Psoas muscle (tissue), 7 donors: ENCODE measurements at regions not wholly inside any gene's neighbourhood (a gene's known extent, or its start where the extent isn't known, plus 50 kb on each side); places are given as distances from the start of the nearest gene placed in this dataset.
"Not testable (repeated sequence)": the region's sequence is repeated elsewhere in the genome, so short reads cannot be mapped to it uniquely, and the experiment has no call there.

Experiments used
- ATAC-seq, 4 donors: fragments of 200-7000 bp; cut with Tn5 transposase; one replicate each; pipeline ENCODE4 v1.9.1; 2020; ENCODE audit warnings: moderate library complexity in 3 of 4, mild to moderate bottlenecking in 2 of 4
- DNase-seq, 2 donors: peaks; one replicate each; pipeline ENCODE4 v3.0.0-alpha.2; 2020
- H3K27ac ChIP-seq: fragments of 200-600 bp; one replicate; pipeline ENCODE4 v1.8.0; 2022
- H3K27me3 ChIP-seq, 3 donors: fragments of 200-600 bp in 1 of 3; one replicate each; pipeline versions ENCODE4 v1.6.1 to v1.8.0; 2013 to 2022; ENCODE audit warnings: low read length in 2 of 3, mild to moderate bottlenecking in 2 of 3, moderate library complexity in 1 of 3; ENCODE audit not compliant: insufficient read depth in 3 of 3
- H3K36me3 ChIP-seq, 2 donors: fragments of 200-600 bp in 1 of 2; one replicate each; pipeline versions ENCODE4 v1.6.1 to v1.8.0; 2013 to 2022; ENCODE audit warnings: low read depth in 1 of 2, mild to moderate bottlenecking in 1 of 2, moderate library complexity in 1 of 2; ENCODE audit not compliant: insufficient read depth in 1 of 2
- H3K4me1 ChIP-seq: fragments of 200-600 bp; one replicate; pipeline ENCODE4 v1.8.0; 2022
- H3K4me3 ChIP-seq: fragments of 200-600 bp; one replicate; pipeline ENCODE4 v1.8.0; 2022; ENCODE audit warnings: mild to moderate bottlenecking
- H3K9me3 ChIP-seq: fragments of 200-600 bp; one replicate; pipeline ENCODE4 v1.8.0; 2022
- WGBS, 3 donors: extraction: QIAGEN DNeasy Blood & Tissue Kit; methylation state at CpG; one replicate each; pipeline versions ENCODE4 v1.1.6 to v1.1.7; 2013; 5-methylcytosine and 5-hydroxymethylcytosine counted together
- intact Hi-C, 2 donors: fragments of 100-400 bp; cut with DNase I; formaldehyde crosslinking; loops; one replicate each; pipeline versions ENCODE4 v1.11.0 to v1.14.2; 2022
- TF ChIP-seq, protein P1 (sequence below): fragments of 200-600 bp; IDR thresholded peaks from one replicate; pipeline ENCODE4 v1.8.0; 2022; ENCODE audit warnings: antibody characterized with exemption
- donor health status: healthy with polysubstance abuse.
- donor health status: DM: no; HTN: no; CAD: no; lungs with moderate emphysema.
- donor health status: Bipolar disorder and iron deficiency.
- donor health status: healthy.
- donor health status: DM: yes; HTN: yes; CAD: no.
- donor health status: DM: no; HTN: no; CAD: no.
- donor health status: DM: yes; HTN: yes; CAD: no.

DNA sequence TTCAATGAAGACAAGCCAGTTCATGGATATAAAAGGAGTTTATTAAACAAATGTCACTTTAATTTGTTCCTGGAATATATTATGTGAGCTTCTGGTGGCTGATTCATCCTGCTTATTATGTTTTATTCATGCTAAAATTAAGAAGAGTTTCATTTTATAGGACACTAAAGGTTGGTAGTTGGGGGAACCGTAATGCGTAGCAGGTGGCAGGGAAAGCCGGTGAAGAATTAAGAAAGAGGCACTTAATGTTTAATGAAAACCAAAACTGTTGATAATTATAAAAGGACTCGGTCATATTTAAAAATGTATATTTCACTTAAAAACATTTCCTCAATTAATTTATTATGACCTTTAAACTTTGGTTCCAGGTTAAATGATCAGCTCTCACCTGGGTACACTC, 94.3 kb downstream of the XKR3 start:
- intact Hi-C loops, H3K9me3 ChIP-seq, H3K36me3 ChIP-seq, DNase-seq, H3K4me1 ChIP-seq, H3K27ac ChIP-seq, ATAC-seq, H3K27me3 ChIP-seq, H3K4me3 ChIP-seq: not testable (repeated sequence)
- 88 to 93% (median 88%) methylated on average over 4 of the region's 4 CpGs for WGBS, 3 donors

DNA sequence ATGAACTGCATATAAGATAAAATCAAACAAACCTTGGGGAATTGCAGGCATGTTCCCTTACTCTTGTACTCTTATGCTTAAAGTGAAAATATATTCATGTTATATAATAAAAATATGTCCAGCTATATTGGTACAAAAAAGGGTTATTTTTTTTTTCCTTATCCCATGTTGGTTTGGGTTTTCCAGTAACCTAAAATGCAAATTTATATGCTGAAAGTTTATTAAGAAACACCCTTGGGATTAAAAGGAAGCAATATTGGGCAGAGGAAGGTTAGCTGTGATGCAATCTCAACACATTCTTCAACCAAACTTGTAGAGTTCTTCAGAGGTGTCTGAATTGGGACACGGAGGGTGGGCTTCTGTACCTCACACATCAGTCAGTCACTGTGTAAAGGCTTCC, 97.7 kb downstream of the XKR3 start:
- H3K27ac ChIP-seq, ATAC-seq, H3K4me3 ChIP-seq, DNase-seq, H3K27me3 ChIP-seq, H3K4me1 ChIP-seq, H3K36me3 ChIP-seq, H3K9me3 ChIP-seq, intact Hi-C loops: not testable (repeated sequence)
- 0 to 36% (median 30%) methylated on average over 1 of the region's 1 CpG for WGBS, 3 donors

DNA sequence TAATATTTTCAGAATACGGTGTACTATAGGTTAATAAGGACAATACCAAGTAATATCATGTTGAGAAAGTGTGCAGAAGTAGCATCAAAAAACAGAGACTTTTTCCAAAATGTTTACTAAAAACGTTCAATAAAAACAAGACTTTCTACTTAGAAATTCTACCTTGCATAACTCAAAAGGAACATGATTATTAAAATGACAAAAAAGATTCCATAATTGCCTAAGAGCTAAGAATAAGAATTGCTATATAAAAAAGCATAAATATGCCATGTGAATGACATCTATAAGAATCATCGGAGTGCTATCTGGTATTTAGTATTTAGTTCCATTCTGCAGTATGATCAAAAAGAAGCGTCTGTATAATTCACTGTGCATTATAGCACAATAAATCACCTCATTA, 102.0 kb downstream of the XKR3 start:
- WGBS, 3 donors = 61 to 63% (median 61%) methylated on average over 4 of the region's 4 CpGs
- ATAC-seq, DNase-seq: not testable (repeated sequence)

DNA sequence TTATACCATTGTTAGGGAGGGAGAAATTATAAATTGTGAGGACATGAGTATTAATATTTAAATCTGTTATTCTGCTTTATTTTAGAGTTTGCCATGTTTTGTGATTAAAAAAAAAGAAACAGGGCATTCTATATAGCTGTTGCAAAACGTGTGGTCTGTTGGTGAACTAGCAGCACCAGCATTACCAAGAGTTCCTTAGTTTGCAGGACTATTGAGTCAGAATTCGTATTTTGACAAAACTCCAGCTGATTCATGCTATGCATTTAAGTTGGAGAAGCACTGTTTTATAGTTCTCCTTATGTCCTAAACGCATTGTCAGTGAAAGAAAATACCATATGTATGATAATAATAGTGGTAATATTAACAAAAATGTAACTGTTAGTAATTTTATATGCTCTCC, 102.6 kb downstream of the XKR3 start:
- ATAC-seq, H3K9me3 ChIP-seq, H3K27me3 ChIP-seq, H3K4me3 ChIP-seq, H3K36me3 ChIP-seq, intact Hi-C loops, H3K27ac ChIP-seq, DNase-seq, H3K4me1 ChIP-seq: not testable (repeated sequence)
- 27 to 37% (median 30%) methylated on average over 3 of the region's 3 CpGs for WGBS, 3 donors

More for the DNA sequence above, 102.0 kb downstream of the XKR3 start:
- H3K27me3 ChIP-seq, H3K36me3 ChIP-seq, H3K27ac ChIP-seq, H3K4me3 ChIP-seq, H3K9me3 ChIP-seq, H3K4me1 ChIP-seq, intact Hi-C loops: not testable (repeated sequence)

DNA sequence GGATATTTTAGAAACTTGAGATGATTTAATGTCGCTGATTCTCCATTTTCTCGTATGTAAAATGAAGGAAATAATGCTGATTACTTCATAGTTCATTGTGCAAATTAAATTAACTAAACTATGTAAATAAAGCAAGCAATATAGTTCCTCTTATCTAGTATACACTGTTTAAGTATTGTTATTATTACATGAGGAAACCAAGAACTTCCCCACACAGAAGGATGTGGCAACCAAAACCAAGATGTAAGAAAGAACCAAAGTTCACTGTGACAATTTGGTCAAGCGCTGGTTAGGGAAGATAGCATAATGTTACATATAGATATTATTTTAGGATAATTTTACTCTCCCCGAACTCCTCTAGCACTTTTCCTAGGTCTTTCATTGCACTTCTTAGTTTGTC, 103.2 kb downstream of the XKR3 start:
- Histone ChIP-seq H3K27me3 (peaks cover 0 to 5% (median 0%) of the 10 kb centered on the region in 3 donors), H3K27ac (no peak overlapping the region), H3K4me3 (no peak overlapping the region), H3K4me1 (no peaks in the 10 kb centered on the region), H3K36me3 (no peaks in the 10 kb centered on the region), H3K9me3 (no peaks in the 10 kb centered on the region)
- WGBS, 3 donors = 66 to 76% (median 71%) methylated on average over 4 of the region's 4 CpGs
- TF ChIP-seq, protein P1, sequence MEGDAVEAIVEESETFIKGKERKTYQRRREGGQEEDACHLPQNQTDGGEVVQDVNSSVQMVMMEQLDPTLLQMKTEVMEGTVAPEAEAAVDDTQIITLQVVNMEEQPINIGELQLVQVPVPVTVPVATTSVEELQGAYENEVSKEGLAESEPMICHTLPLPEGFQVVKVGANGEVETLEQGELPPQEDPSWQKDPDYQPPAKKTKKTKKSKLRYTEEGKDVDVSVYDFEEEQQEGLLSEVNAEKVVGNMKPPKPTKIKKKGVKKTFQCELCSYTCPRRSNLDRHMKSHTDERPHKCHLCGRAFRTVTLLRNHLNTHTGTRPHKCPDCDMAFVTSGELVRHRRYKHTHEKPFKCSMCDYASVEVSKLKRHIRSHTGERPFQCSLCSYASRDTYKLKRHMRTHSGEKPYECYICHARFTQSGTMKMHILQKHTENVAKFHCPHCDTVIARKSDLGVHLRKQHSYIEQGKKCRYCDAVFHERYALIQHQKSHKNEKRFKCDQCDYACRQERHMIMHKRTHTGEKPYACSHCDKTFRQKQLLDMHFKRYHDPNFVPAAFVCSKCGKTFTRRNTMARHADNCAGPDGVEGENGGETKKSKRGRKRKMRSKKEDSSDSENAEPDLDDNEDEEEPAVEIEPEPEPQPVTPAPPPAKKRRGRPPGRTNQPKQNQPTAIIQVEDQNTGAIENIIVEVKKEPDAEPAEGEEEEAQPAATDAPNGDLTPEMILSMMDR = no peak
- ATAC-seq (no peak), DNase-seq (no peak)
- intact Hi-C loops = no loop called here

DNA sequence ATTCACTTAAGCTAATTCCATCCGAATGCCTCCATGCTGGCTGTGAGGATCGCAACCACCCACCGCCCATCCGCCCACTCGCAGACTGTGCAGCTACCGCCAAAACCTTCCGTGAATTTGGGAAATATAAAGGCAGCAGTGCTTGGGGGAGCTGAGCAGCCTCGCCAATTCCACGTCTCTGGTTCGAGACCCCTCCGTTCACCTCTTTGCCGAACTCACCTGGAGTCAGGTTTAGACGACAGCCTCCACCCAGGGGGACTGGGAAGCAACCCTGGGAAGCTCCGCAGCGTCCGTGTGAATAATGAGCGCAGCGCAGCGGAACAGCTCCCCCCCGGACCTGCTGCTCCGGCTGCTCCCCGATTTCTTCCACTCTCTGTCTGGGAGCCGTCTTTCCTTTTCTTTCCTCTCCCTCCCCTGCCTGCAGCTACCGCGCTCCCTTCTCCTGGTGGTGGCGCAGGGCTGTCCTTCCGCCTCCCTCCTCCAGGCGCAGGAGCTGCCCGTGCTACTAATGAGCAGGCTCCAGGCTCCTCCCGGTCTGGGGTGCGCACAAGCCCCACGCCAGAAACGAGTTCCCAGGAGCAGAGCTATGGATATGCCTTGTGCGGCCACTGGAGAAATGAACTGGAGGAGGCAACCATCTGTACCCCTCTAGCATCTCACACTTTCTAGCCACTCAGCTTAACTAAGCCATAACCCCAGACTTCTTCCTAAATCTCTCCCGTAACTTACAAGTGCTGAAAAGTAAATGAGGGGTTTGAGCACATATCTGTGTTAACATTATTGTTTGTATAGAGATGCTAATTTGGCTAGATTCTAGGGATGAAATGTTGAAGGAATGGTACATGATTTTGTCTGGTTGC, 107.3 kb downstream of the XKR3 start:
- no peaks in the 10 kb centered on the region for H3K36me3 ChIP-seq
- TF ChIP-seq, protein P1 = no peak
- no peak for ATAC-seq
- no peaks in the 10 kb centered on the region for H3K4me1 ChIP-seq
- no peak for DNase-seq
- intact Hi-C loops = no loop called here
- no peak overlapping the region for H3K4me3 ChIP-seq
- 9 to 14% (median 13%) methylated on average over 32 to 35 of the region's 35 CpGs for WGBS, 3 donors
- no peak overlapping the region for H3K27ac ChIP-seq
- peaks cover 0 to 6% (median 5%) of the 10 kb centered on the region in 3 donors for H3K27me3 ChIP-seq
- H3K9me3 ChIP-seq = no peaks in the 10 kb centered on the region

DNA sequence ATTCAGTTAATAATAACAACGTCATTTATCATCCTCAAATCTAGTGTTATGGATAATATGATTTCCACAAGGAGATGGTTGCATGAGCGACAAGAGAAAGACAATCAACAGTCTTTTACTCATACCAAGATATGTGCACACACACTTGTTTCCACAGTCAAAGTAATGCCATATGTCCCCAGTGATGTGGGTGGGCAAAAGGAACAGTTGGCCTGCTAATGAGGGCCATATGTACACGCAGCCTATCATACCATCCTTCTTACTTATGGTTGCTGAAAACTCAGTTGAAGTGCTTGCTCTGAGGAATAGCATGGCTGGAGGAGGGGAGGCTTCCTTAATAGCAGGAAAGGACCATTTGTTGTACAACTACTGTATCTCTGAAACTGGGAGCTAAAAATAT, 110.6 kb downstream of the XKR3 start:
- ATAC-seq, H3K27me3 ChIP-seq, H3K4me1 ChIP-seq, H3K4me3 ChIP-seq, H3K27ac ChIP-seq, H3K9me3 ChIP-seq, intact Hi-C loops, DNase-seq, H3K36me3 ChIP-seq: not testable (repeated sequence)
- 50 to 52% (median 51%) methylated on average over 3 of the region's 3 CpGs for WGBS, 3 donors

DNA sequence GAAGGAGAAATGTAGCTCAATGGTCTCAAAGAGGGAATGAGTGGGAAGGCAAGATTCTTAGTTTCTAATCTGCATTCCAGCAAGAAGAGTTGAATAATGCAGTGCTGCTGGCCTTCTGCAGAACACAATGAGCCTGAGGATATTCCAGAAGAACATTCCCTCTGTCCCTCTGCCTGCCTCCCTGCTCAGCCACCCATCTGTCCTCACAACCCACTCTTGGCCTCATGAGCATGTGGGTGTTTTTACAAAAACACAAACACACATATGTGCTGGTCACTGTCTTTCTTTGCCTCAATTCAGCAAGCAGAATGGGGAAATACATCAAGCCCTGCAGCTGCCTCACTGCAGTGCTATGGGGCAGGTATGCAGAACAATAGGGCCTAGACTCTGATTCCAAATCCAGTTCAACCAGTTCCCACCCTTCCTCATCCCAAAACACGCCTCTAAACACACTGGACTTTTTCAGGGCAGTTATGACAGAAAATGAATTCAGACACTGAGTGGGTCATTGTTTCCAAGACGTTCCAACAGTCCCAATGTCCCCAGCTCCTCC, 109.8 kb upstream of the CCT8L2 start:
- H3K27ac ChIP-seq, H3K9me3 ChIP-seq, ATAC-seq, H3K4me1 ChIP-seq, intact Hi-C loops, DNase-seq, H3K36me3 ChIP-seq, H3K4me3 ChIP-seq, H3K27me3 ChIP-seq: not testable (repeated sequence)
- 31 to 49% (median 40%) methylated on average over 2 of the region's 2 CpGs for WGBS, 3 donors

DNA sequence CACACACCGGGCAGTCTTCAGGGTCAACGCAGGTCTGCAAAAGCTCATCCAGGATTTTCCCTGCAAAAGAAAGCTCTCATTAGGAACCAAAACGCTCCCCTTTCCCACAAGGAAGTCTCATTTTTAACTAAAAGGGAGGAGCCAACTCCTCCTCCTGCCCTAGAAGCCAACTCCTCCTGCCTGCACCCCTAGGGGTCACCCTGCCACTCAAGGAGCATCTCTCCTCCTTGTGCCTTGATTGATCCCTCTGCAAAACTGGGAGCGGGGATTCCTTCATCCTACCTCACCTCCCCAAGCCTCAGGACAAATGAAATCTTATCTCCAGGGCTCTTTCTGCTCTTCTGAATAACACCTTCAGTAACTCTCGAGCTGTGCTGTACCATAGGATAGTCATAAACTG, 107.8 kb upstream of the CCT8L2 start:
- H3K4me1 ChIP-seq, H3K4me3 ChIP-seq, H3K27me3 ChIP-seq, intact Hi-C loops, H3K27ac ChIP-seq, H3K36me3 ChIP-seq, ATAC-seq, H3K9me3 ChIP-seq, DNase-seq: not testable (repeated sequence)
- 58 to 65% (median 61%) methylated on average over 5 of the region's 5 CpGs for WGBS, 3 donors
